HG03108 (cell line): ENCODE measurements at regions not wholly inside any gene's neighbourhood (a gene's known extent, or its start where the extent isn't known, plus 50 kb on each side); places are given as distances from the start of the nearest gene placed in this dataset.
"Not testable (repeated sequence)": the region's sequence is repeated elsewhere in the genome, so short reads cannot be mapped to it uniquely, and the experiment has no call there.

ENCODE experiments used
- ATAC-seq: cut with Tn5 transposase; IDR thresholded peaks from one replicate; pipeline ENCODE4 v1.9.1; 2021; ENCODE audit warnings: moderate library complexity; ENCODE audit not compliant: unreplicated experiment

DNA sequence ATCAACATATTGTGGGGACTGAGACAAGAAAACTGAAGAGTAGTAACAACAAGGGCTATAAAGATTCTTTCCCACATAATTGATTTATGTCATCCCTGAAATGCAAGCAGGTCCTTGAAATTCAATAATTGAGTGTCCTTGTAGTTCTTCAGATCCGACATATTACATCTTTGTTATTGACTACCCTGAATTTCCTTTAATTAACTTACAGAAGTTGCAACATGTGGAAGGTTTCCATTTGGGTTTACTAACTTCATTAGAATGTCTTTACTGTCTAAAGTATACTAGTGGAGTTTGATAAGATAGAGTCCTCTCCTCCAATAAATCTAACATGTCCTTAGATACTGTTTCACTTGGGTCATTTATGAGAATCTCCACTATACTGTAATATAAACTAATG is 951.8 kb downstream of the SLC6A15 start:
- no peak for ATAC-seq

DNA sequence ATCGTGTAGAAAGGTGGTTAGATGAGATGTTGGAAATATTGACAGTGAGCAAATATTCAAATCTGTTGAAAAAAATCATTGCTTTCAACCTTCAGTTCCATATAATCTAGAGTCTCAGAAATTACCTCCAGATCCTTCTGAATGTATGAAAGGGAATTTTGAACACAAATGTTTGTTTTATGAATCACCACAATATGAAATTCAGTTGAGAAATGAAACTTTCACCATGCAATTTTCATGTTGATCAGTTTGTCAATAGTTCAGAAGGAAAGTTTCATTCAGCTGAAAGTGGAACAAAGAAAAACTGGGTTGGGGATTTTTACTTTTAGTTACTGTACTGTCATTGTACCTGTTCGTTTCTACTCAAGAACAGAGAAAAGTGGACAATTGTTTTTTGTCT is 953.6 kb downstream of the SLC6A15 start:
- ATAC-seq: no peak

GRCh38 chr12:83954956-83955601 is 957.5 kb downstream of the SLC6A15 start:
- ATAC-seq: no peak

- ATAC-seq: no peak
Measured at GRCh38 chr12:83954071-83954789, 958.4 kb downstream of the SLC6A15 start.

GRCh38 chr12:83945871-83946270 is 966.7 kb downstream of the SLC6A15 start:
- ATAC-seq: no peak

- ATAC-seq: no peak
Measured at GRCh38 chr12:83939718-83940117, 972.9 kb downstream of the SLC6A15 start.

GRCh38 chr12:83933615-83934014 is 979.0 kb downstream of the SLC6A15 start:
- no peak for ATAC-seq

- no peak for ATAC-seq
Measured at GRCh38 chr12:83932011-83932410, 980.6 kb downstream of the SLC6A15 start.

DNA sequence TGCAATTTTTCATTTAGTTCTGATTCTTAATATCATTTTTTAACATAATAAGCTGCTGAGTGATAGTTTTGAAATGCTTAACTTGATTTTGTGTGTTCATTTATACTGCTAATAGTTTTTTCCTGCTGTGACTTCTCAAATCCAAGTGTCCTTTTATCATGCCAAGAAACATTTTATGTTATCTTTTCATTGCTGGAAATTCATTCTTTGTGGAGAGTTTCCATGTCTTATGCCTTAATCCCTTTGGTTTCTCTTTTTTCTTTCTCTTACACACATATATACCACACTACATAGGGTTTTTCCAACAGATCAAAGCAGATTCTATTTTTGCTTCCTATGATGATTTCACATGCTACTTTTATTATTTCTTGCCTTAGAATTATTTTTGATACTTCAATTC is 981.1 kb downstream of the SLC6A15 start:
- ATAC-seq: no peak

- ATAC-seq: not testable (repeated sequence)
Measured at GRCh38 chr12:83929792-83930191, 982.8 kb downstream of the SLC6A15 start.

- no peak for ATAC-seq
Measured at GRCh38 chr12:83920821-83921547, 991.6 kb downstream of the SLC6A15 start.

- ATAC-seq: no peak
Measured at GRCh38 chr12:83919081-83919480, 993.5 kb downstream of the SLC6A15 start.

DNA sequence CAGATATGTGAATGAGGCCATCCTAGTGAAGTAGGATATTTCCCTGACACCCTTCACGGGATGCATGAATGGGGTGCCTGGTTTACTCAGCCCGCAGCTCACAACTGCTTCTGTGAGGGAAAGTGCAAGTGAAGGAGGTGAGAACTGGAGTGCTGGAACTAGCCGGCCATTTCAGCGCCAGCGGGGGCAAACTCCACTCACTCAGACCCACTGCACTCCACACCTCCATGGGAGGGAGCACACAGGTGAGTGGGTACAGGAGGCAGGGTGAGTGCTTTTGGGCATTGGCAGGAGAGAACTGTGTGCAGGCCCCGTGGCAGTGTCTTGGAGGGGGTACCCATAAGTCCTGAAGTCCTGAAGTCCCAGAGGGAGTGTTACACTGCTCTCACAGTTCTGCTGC is 1008.4 kb downstream of the SLC6A15 start:
- ATAC-seq: no peak

GRCh38 chr12:83896416-83896815 is 1016.2 kb downstream of the SLC6A15 start:
- ATAC-seq: no peak

DNA sequence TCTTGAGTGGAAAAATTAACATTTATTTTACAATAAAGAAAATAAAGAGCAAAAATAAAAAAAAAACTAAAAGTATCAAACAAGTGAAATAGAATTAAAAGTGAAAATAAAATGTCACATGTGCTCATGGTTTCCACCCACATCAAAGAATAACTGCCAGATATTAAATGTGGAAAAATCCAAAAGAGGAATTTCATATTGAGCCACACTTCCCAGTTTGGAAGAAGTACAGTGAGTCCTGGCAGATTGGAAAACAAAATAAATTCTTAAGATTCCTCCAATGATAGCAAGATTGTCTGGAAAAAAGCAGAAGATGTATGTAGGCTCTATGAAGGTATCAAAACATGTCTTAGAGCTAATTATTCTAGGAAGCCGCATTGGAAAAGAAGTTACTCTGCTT is 1019.5 kb downstream of the SLC6A15 start:
- ATAC-seq: no peak

- ATAC-seq: no peak
Measured at GRCh38 chr12:83889745-83890144, 1022.9 kb downstream of the SLC6A15 start.

- no peak for ATAC-seq
Measured at GRCh38 chr12:83886479-83886878, 1026.1 kb downstream of the SLC6A15 start.

DNA sequence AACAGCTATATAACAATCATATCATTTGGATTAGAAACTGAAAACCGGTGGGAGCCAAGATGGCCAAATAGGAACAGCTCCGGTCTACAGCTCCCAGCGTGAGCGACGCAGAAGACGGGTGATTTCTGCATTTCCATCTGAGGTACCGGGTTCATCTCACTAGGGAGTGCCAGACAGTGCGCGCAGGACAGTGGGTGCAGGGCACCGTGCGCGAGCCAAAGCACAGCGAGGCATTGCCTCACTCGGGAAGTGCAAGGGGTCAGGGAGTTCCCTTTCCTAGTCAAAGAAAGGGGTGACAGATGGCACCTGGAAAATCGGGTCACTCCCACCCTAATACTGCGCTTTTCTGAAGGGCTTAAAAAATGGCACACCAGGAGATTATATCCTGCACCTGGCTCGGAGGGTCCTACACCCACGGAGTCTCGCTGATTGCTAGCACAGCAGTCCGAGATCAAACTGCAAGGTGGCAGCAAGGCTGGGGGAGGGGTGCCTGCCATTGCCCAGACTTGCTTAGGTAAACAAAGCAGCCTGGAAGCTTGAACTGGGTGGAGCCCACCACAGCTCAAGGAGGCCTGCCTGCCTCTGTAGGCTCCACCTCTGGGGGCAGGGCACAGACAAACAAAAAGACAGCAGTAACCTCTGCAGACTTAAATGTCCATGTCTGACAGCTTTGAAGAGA is 1041.5 kb downstream of the SLC6A15 start:
- ATAC-seq: not testable (repeated sequence)

GRCh38 chr12:83866477-83866876 is 1046.1 kb downstream of the SLC6A15 start:
- ATAC-seq: no peak

DNA sequence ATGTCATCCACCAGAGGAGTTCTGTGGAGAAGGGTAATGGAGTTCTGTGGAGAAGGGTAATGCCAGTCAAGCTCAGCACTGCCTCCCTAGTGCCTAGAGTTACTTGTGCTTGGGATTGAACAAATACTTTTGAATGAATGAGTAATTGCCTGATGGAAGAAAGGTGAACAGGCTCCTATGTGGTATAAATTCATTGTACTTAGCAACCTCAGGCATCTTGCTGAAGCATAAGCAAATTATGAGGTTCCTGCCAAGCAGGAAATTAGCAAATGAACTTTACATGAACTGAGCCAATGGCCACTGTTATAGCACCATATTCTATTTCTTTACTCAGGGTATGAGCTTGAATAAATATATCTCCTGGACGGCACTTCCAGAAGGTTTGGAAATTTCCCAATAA is 1047.2 kb downstream of the SLC6A15 start:
- ATAC-seq: no peak

GRCh38 chr12:83864054-83864453 is 1048.5 kb downstream of the SLC6A15 start:
- no peak for ATAC-seq
